WERI-Rb-1 (cell line): ENCODE measurements at regions not wholly inside any gene's neighbourhood (a gene's known extent, or its start where the extent isn't known, plus 50 kb on each side); places are given as distances from the start of the nearest gene placed in this dataset.
"Not testable (repeated sequence)": the region's sequence is repeated elsewhere in the genome, so short reads cannot be mapped to it uniquely, and the experiment has no call there.

Source experiments
- DNase-seq: peaks from one replicate; pipeline ENCODE4 v3.0.0-alpha.2; 2020
- H3K27ac ChIP-seq: fragments of 250-450 bp; sonication (Bioruptor Pico); 2 replicates; pipeline ENCODE4 v1.5.1; 2020; ENCODE audit warnings: mild to moderate bottlenecking, moderate library complexity
- H3K27me3 ChIP-seq: fragments of 250-450 bp; sonication (Bioruptor Pico); 2 replicates; pipeline ENCODE4 v1.5.1; 2021; ENCODE audit warnings: mild to moderate bottlenecking, low read depth, moderate library complexity; ENCODE audit not compliant: insufficient read depth, severe bottlenecking
- H3K36me3 ChIP-seq: fragments of 250-450 bp; sonication (Bioruptor Pico); 2 replicates; pipeline ENCODE4 v1.5.1; 2020; ENCODE audit warnings: mild to moderate bottlenecking, moderate library complexity
- H3K4me3 ChIP-seq: 2 replicates; pipeline ENCODE4 v1.5.1; 2011; ENCODE audit warnings: low read depth, mild to moderate bottlenecking, control low read depth, low read length
- H3K9me3 ChIP-seq: fragments of 250-450 bp; sonication (Bioruptor Pico); 2 replicates; pipeline ENCODE4 v1.5.1; 2021; ENCODE audit warnings: mild to moderate bottlenecking, moderate library complexity; ENCODE audit not compliant: severe bottlenecking
- CTCF ChIP-seq: IDR thresholded peaks from 2 replicates; pipeline ENCODE4 v1.5.1; 2011; ENCODE audit warnings: low read depth, mild to moderate bottlenecking, control low read depth, inconsistent platforms, low read length

DNA sequence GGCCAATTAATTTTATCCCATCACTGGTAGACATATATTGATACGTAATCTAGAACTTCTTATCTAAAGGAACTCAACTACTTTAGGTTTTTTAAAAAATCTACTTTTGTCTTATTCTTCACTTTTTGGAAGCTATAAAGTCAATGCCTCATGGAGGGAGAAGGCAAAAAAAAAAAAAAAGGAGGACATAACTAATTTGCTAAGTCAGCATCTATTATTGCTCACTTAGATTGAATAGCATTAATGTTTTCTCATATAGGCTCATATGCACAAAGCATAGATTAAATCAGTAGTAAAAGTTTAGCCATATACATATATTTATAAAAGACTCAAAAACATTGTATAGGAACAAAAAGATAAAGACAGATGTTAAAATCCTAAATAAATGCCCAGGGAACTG lies 179.3 kb upstream of the DGKB start:
- no peak overlapping the region for H3K4me3 ChIP-seq
- no peaks in the 10 kb centered on the region for H3K36me3 ChIP-seq
- no peaks in the 10 kb centered on the region for H3K27me3 ChIP-seq
- H3K9me3 ChIP-seq = no peaks in the 10 kb centered on the region
- TF ChIP-seq CTCF = no peak
- H3K27ac ChIP-seq = no peak overlapping the region
- DNase-seq = no peak

DNA sequence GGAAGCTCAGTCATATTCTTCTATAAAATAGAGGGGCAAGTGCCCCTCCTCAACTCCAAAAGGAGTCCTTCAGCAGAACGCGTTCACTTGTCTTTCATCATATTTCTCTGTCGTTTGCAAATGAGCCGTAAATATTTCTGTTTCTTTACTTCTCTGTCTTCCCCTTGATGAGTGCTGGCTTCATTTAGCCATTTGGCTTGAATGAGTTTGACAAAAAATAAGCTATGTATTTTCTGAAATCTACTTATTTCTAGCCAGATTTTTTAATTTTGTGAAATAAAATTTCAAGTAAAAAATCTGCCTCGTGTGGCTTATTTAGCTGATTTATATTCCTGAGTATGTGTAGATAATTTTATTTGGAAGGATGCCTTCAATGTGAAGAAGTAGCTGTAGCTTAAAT lies 170.8 kb upstream of the DGKB start:
- Histone ChIP-seq H3K27ac (no peak overlapping the region), H3K4me3 (no peak overlapping the region), H3K36me3 (no peaks in the 10 kb centered on the region), H3K9me3 (no peaks in the 10 kb centered on the region), H3K27me3 (no peaks in the 10 kb centered on the region)
- TF ChIP-seq CTCF = no peak
- no peak for DNase-seq

- DNase-seq = no peak
- H3K9me3 ChIP-seq = peaks cover 2% of the 10 kb centered on the region
- no peaks in the 10 kb centered on the region for H3K36me3 ChIP-seq
- H3K4me3 ChIP-seq = no peak overlapping the region
- no peaks in the 10 kb centered on the region for H3K27me3 ChIP-seq
- no peak overlapping the region for H3K27ac ChIP-seq
- TF ChIP-seq CTCF = no peak
Measured at GRCh38 chr7:15068324-15068723, 165.8 kb upstream of the DGKB start.

DNA sequence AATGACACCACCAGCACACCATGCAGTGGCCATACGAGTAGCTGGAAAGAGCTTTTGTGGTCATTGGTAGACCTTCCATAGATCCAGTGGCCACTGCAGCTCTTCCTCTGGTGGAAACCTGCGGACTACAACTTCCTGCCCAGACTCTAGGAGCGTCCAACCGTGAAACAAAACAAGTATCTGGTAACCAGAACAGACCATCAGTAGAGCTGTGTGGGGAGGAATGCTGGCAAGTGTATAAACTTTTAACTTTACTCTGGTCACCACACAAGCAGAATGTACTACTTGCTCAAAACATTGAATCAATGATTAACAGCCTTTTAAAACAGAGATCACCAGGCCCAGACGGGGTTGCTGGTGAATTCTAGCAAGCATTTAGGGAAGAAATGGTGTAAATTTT lies 154.7 kb upstream of the DGKB start:
- no peaks in the 10 kb centered on the region for H3K27me3 ChIP-seq
- H3K9me3 ChIP-seq = no peaks in the 10 kb centered on the region
- no peaks in the 10 kb centered on the region for H3K36me3 ChIP-seq
- H3K4me3 ChIP-seq = no peak overlapping the region
- no peak for DNase-seq
- TF ChIP-seq CTCF = no peak
- H3K27ac ChIP-seq = no peak overlapping the region

- not testable (repeated sequence) for H3K9me3 ChIP-seq, H3K36me3 ChIP-seq, H3K4me3 ChIP-seq, H3K27me3 ChIP-seq, DNase-seq, H3K27ac ChIP-seq
Measured at GRCh38 chr7:15054304-15054703, 151.8 kb upstream of the DGKB start.

- Histone ChIP-seq H3K27ac (no peak overlapping the region), H3K27me3 (no peaks in the 10 kb centered on the region), H3K36me3 (no peaks in the 10 kb centered on the region), H3K4me3 (no peak overlapping the region), H3K9me3 (no peaks in the 10 kb centered on the region)
- DNase-seq = no peak
- no peak for TF ChIP-seq CTCF
Measured at GRCh38 chr7:15049157-15049556, 146.6 kb upstream of the DGKB start.

DNA sequence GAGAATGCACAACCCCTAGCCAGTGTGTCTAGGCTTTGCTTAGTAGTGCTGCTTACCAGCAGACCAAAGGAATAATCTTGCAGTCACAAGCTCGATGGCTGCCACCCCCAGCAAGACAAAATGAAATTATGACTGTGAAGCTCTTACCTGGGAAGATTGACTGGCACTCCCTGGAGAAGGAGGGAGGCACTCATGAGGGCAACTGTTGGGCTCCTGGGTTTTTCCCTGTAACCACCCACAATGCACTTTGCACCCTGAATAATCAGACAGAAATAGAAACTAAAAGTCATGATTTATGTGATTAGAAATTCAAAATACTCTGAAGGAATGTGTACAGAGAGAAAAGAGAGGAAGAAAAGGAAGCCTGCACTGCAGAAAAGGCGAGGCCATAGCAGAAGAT lies 144.3 kb upstream of the DGKB start:
- no peak for TF ChIP-seq CTCF
- no peaks in the 10 kb centered on the region for H3K27me3 ChIP-seq
- H3K4me3 ChIP-seq = no peak overlapping the region
- no peaks in the 10 kb centered on the region for H3K9me3 ChIP-seq
- DNase-seq = no peak
- H3K27ac ChIP-seq = no peak overlapping the region
- H3K36me3 ChIP-seq = no peaks in the 10 kb centered on the region
